ENCODE measurements at regions not wholly inside any gene's neighbourhood (a gene's known extent, or its start where the extent isn't known, plus 50 kb on each side); places are given as distances from the start of the nearest gene placed in this dataset.

DNA sequence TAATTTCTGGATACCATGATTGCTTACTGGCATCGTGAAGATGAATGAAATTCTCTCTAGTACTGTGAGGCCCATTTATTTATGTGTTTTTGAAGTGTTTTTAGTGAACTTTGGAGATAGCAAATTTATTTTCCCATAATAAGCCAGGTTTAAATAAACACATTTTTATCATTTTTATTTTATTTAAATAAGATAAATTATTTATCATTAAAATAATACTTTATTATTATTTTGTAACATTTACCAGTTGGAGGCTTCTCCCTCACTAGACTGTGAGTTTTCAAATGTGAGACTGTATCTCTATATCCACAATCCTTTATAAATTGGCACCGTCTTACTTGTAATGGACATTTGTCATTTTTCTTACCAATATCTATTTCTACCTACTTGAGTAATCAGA lies 351.7 kb downstream of the METTL15 start:
- Mint-ChIP-seq H3K36me3 (no peaks in the 10 kb centered on the region), H3K27me3 (no peaks in the 10 kb centered on the region), H3K27ac (no peak overlapping the region), H3K4me1 (no peaks in the 10 kb centered on the region), H3K9me3 (peaks cover 0 to 6% (median 3%) of the 10 kb centered on the region in 7 donors), H3K4me3 (no peak overlapping the region)
- ATAC-seq (ENCODE audit: low read depth in 2 of 2), result no peak
- Histone ChIP-seq H3K27ac (ENCODE audit: insufficient read depth, low read length, poor library complexity, severe bottlenecking) (no peak overlapping the region), H3K36me3 (ENCODE audit: control insufficient read depth, insufficient read depth, low read length) (no peaks in the 10 kb centered on the region), H3K9me3 (ENCODE audit: control insufficient read depth in 2 of 2, low read length in 2 of 2) (no peaks in the 10 kb centered on the region), H3K4me1 (ENCODE audit: control insufficient read depth, insufficient read depth, low read length, poor library complexity, severe bottlenecking) (no peaks in the 10 kb centered on the region), H3K4me3 (ENCODE audit: low read depth, low read length) (no peak overlapping the region), H3K27me3 (ENCODE audit: control insufficient read depth, insufficient read depth, low read length) (no peaks in the 10 kb centered on the region)
- DNase-seq, result no peak

- H3K4me1 Mint-ChIP-seq, result no peaks in the 10 kb centered on the region
- H3K4me3 Mint-ChIP-seq, result no peak overlapping the region
- peaks cover 0 to 10% (median 6%) of the 10 kb centered on the region in 7 donors for H3K9me3 Mint-ChIP-seq
- H3K36me3 Mint-ChIP-seq, result no peaks in the 10 kb centered on the region
- Histone ChIP-seq H3K36me3 (ENCODE audit: control insufficient read depth, insufficient read depth, low read length) (no peaks in the 10 kb centered on the region), H3K9me3 (ENCODE audit: control insufficient read depth in 2 of 2, low read length in 2 of 2) (no peaks in the 10 kb centered on the region), H3K4me3 (ENCODE audit: low read depth, low read length) (no peak overlapping the region), H3K27me3 (ENCODE audit: control insufficient read depth, insufficient read depth, low read length) (no peaks in the 10 kb centered on the region), H3K4me1 (ENCODE audit: control insufficient read depth, insufficient read depth, low read length, poor library complexity, severe bottlenecking) (no peaks in the 10 kb centered on the region), H3K27ac (ENCODE audit: insufficient read depth, low read length, poor library complexity, severe bottlenecking) (no peak overlapping the region)
- DNase-seq (no peak), ATAC-seq (ENCODE audit: low read depth in 2 of 2) (no peak)
- no peak overlapping the region for H3K27ac Mint-ChIP-seq
- H3K27me3 Mint-ChIP-seq, result no peaks in the 10 kb centered on the region
These were observed 349.4 kb downstream of the METTL15 start for GRCh38 chr11:28457481-28458065.

GRCh38 chr11:28448186-28448585 lies 340.0 kb downstream of the METTL15 start:
- H3K9me3 Mint-ChIP-seq, result peaks cover 0 to 4% (median 3%) of the 10 kb centered on the region in 7 donors
- H3K27ac ChIP-seq (ENCODE audit: insufficient read depth, low read length, poor library complexity, severe bottlenecking), result no peak overlapping the region

DNA sequence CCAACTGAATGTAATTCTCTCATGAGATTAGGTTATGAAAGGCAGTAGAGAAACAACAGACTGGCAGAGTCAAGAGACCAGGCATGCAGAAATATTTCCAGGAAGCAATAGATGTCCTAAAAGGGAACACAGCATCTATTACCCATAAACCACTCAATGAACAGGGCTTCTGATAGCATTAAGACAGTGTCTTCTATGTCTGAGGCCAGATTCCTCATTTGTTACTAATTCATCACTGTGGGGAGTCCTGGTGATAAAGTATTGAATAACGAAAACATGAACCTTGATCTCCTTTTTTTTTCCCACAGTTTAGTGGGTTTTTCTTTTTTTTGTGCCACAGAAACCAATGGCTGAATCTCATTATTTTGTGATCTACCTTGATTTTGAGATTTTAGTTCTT lies 339.0 kb downstream of the METTL15 start:
- H3K27me3 ChIP-seq (ENCODE audit: control insufficient read depth, insufficient read depth, low read length), result no peaks in the 10 kb centered on the region
- no peak overlapping the region for H3K4me3 ChIP-seq (ENCODE audit: low read depth, low read length)
- H3K36me3 ChIP-seq (ENCODE audit: control insufficient read depth, insufficient read depth, low read length), result no peaks in the 10 kb centered on the region
- H3K4me1 ChIP-seq (ENCODE audit: control insufficient read depth, insufficient read depth, low read length, poor library complexity, severe bottlenecking), result no peaks in the 10 kb centered on the region
- Mint-ChIP-seq H3K36me3 (no peaks in the 10 kb centered on the region), H3K4me1 (no peaks in the 10 kb centered on the region), H3K4me3 (no peak overlapping the region), H3K27me3 (no peaks in the 10 kb centered on the region), H3K27ac (no peak overlapping the region), H3K9me3 (peaks cover 0 to 3% (median 0%) of the 10 kb centered on the region in 7 donors)
- H3K9me3 ChIP-seq (ENCODE audit: control insufficient read depth in 2 of 2, low read length in 2 of 2), result no peaks in the 10 kb centered on the region
- no peak for ATAC-seq (ENCODE audit: low read depth in 2 of 2)
- H3K27ac ChIP-seq (ENCODE audit: insufficient read depth, low read length, poor library complexity, severe bottlenecking), result no peak overlapping the region
- no peak for DNase-seq

More at GRCh38 chr11:28448186-28448585, 340.0 kb downstream of the METTL15 start:
- Histone ChIP-seq H3K4me3 (ENCODE audit: low read depth, low read length) (no peak overlapping the region), H3K27me3 (ENCODE audit: control insufficient read depth, insufficient read depth, low read length) (no peaks in the 10 kb centered on the region), H3K4me1 (ENCODE audit: control insufficient read depth, insufficient read depth, low read length, poor library complexity, severe bottlenecking) (no peaks in the 10 kb centered on the region), H3K36me3 (ENCODE audit: control insufficient read depth, insufficient read depth, low read length) (no peaks in the 10 kb centered on the region), H3K9me3 (ENCODE audit: control insufficient read depth in 2 of 2, low read length in 2 of 2) (no peaks in the 10 kb centered on the region)
- Mint-ChIP-seq H3K27ac (no peak overlapping the region), H3K36me3 (no peaks in the 10 kb centered on the region), H3K4me1 (no peaks in the 10 kb centered on the region), H3K4me3 (no peak overlapping the region), H3K27me3 (no peaks in the 10 kb centered on the region)
- ATAC-seq (ENCODE audit: low read depth in 2 of 2) (no peak), DNase-seq (no peak)

GRCh38 chr11:28442131-28442530 lies 333.9 kb downstream of the METTL15 start:
- H3K9me3 Mint-ChIP-seq, result peaks cover 0 to 2% (median 0%) of the 10 kb centered on the region in 7 donors
- no peak for ATAC-seq (ENCODE audit: low read depth in 2 of 2)
- peak overlapping the region in 1 of 4 donors; percentile 43 for H3K4me3 Mint-ChIP-seq
- Histone ChIP-seq H3K36me3 (ENCODE audit: control insufficient read depth, insufficient read depth, low read length) (no peaks in the 10 kb centered on the region), H3K27ac (ENCODE audit: insufficient read depth, low read length, poor library complexity, severe bottlenecking) (no peak overlapping the region), H3K4me3 (ENCODE audit: low read depth, low read length) (no peak overlapping the region), H3K27me3 (ENCODE audit: control insufficient read depth, insufficient read depth, low read length) (no peaks in the 10 kb centered on the region), H3K9me3 (ENCODE audit: control insufficient read depth in 2 of 2, low read length in 2 of 2) (no peaks in the 10 kb centered on the region), H3K4me1 (ENCODE audit: control insufficient read depth, insufficient read depth, low read length, poor library complexity, severe bottlenecking) (no peaks in the 10 kb centered on the region)
- H3K27me3 Mint-ChIP-seq, result no peaks in the 10 kb centered on the region
- H3K36me3 Mint-ChIP-seq, result no peaks in the 10 kb centered on the region
- no peak overlapping the region for H3K27ac Mint-ChIP-seq
- DNase-seq, result no peak
- H3K4me1 Mint-ChIP-seq, result no peaks in the 10 kb centered on the region

GRCh38 chr11:28439403-28439802 lies 331.2 kb downstream of the METTL15 start:
- Mint-ChIP-seq H3K36me3 (no peaks in the 10 kb centered on the region), H3K27me3 (no peaks in the 10 kb centered on the region), H3K9me3 (peaks cover 0 to 5% (median 0%) of the 10 kb centered on the region in 7 donors), H3K4me3 (no peak overlapping the region), H3K4me1 (no peaks in the 10 kb centered on the region), H3K27ac (no peak overlapping the region)
- no peak for ATAC-seq (ENCODE audit: low read depth in 2 of 2)
- no peak for DNase-seq
- Histone ChIP-seq H3K9me3 (ENCODE audit: control insufficient read depth in 2 of 2, low read length in 2 of 2) (no peaks in the 10 kb centered on the region), H3K27me3 (ENCODE audit: control insufficient read depth, insufficient read depth, low read length) (no peaks in the 10 kb centered on the region), H3K4me3 (ENCODE audit: low read depth, low read length) (no peak overlapping the region), H3K36me3 (ENCODE audit: control insufficient read depth, insufficient read depth, low read length) (no peaks in the 10 kb centered on the region), H3K4me1 (ENCODE audit: control insufficient read depth, insufficient read depth, low read length, poor library complexity, severe bottlenecking) (no peaks in the 10 kb centered on the region), H3K27ac (ENCODE audit: insufficient read depth, low read length, poor library complexity, severe bottlenecking) (no peak overlapping the region)

GRCh38 chr11:28420099-28420498 lies 311.9 kb downstream of the METTL15 start:
- H3K9me3 ChIP-seq (ENCODE audit: control insufficient read depth in 2 of 2, low read length in 2 of 2), result no peaks in the 10 kb centered on the region
- ATAC-seq (ENCODE audit: low read depth in 2 of 2), result no peak
- no peaks in the 10 kb centered on the region for H3K4me1 Mint-ChIP-seq

GRCh38 chr11:28417601-28418323 lies 309.6 kb downstream of the METTL15 start:
- Histone ChIP-seq H3K9me3 (ENCODE audit: control insufficient read depth in 2 of 2, low read length in 2 of 2) (no peaks in the 10 kb centered on the region), H3K4me3 (ENCODE audit: low read depth, low read length) (no peak overlapping the region), H3K27ac (ENCODE audit: insufficient read depth, low read length, poor library complexity, severe bottlenecking) (no peak overlapping the region), H3K36me3 (ENCODE audit: control insufficient read depth, insufficient read depth, low read length) (no peaks in the 10 kb centered on the region), H3K27me3 (ENCODE audit: control insufficient read depth, insufficient read depth, low read length) (no peaks in the 10 kb centered on the region), H3K4me1 (ENCODE audit: control insufficient read depth, insufficient read depth, low read length, poor library complexity, severe bottlenecking) (no peaks in the 10 kb centered on the region)
- Mint-ChIP-seq H3K36me3 (no peaks in the 10 kb centered on the region), H3K4me3 (no peak overlapping the region), H3K27ac (no peak overlapping the region), H3K4me1 (no peaks in the 10 kb centered on the region), H3K27me3 (no peaks in the 10 kb centered on the region), H3K9me3 (peaks cover 0 to 18% (median 5%) of the 10 kb centered on the region in 7 donors)
- DNase-seq (no peak), ATAC-seq (ENCODE audit: low read depth in 2 of 2) (no peak)

More at GRCh38 chr11:28420099-28420498, 311.9 kb downstream of the METTL15 start:
- Histone ChIP-seq H3K4me3 (ENCODE audit: low read depth, low read length) (no peak overlapping the region), H3K4me1 (ENCODE audit: control insufficient read depth, insufficient read depth, low read length, poor library complexity, severe bottlenecking) (no peaks in the 10 kb centered on the region), H3K36me3 (ENCODE audit: control insufficient read depth, insufficient read depth, low read length) (no peaks in the 10 kb centered on the region), H3K27ac (ENCODE audit: insufficient read depth, low read length, poor library complexity, severe bottlenecking) (no peak overlapping the region), H3K27me3 (ENCODE audit: control insufficient read depth, insufficient read depth, low read length) (no peaks in the 10 kb centered on the region)
- Mint-ChIP-seq H3K4me3 (no peak overlapping the region), H3K27me3 (no peaks in the 10 kb centered on the region), H3K27ac (no peak overlapping the region), H3K36me3 (no peaks in the 10 kb centered on the region), H3K9me3 (peaks cover 0 to 18% (median 5%) of the 10 kb centered on the region in 7 donors)
- DNase-seq, result no peak
